ENCODE measurements at regions not wholly inside any gene's neighbourhood (a gene's known extent, or its start where the extent isn't known, plus 50 kb on each side); places are given as distances from the start of the nearest gene placed in this dataset.
"Not testable (repeated sequence)": the region's sequence is repeated elsewhere in the genome, so short reads cannot be mapped to it uniquely, and the experiment has no call there.

DNA sequence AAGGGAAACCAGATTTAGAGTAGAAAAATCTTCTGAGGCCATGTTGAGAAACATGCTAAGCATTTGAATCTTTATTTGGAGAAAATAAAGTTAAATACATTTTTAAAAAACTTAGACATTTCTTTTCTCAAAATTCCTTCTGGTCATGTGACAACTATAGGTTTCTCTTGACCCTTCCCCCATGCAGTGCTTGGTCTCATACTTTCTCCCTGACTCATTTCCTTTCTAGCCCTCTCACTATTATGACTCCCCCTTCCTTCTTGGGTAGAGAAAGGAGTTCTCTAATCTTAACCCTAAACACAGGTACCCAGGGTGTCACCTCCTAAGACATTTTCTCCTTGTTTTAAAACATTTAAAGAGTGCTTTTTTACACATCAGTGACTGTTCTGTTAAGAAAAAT lies 179.5 kb upstream of the TMEM106B start:
- Histone ChIP-seq H4K20me1 (ENCODE audit: insufficient read depth, low read length) (no peaks in the 10 kb centered on the region), H3K9me3 (replicated peaks in 1 of 2; ENCODE audit: control insufficient read depth in 1 of 2, insufficient read depth in 1 of 2, low read length in 2 of 2) (no peaks in the 10 kb centered on the region), H3K4me3 (replicated peaks in 1 of 3; ENCODE audit: low read depth in 2 of 3, low read length in 3 of 3) (no peak overlapping the region), H3K9ac (ENCODE audit: insufficient read depth, low read length, poor library complexity, severe bottlenecking) (no peak overlapping the region), H3K4me2 (replicated peaks; ENCODE audit: extremely low read depth, low read length, poor library complexity, severe bottlenecking) (no peak overlapping the region), H3K27me3 (ENCODE audit: control insufficient read depth in 2 of 2, insufficient read depth in 2 of 2, low read length in 2 of 2) (no peaks in the 10 kb centered on the region), H3K4me1 (ENCODE audit: control insufficient read depth in 1 of 2, insufficient read depth in 2 of 2, low read length in 2 of 2) (no peaks in the 10 kb centered on the region), H3K36me3 (replicated peaks in 1 of 2; ENCODE audit: control insufficient read depth in 1 of 2, insufficient read depth in 2 of 2, low read length in 2 of 2) (no peaks in the 10 kb centered on the region), H2AFZ (ENCODE audit: insufficient read depth, low read depth, low read length, poor library complexity, severe bottlenecking) (no peak overlapping the region), H3K79me2 (ENCODE audit: insufficient read depth, low read length) (no peaks in the 10 kb centered on the region), H3K27ac (ENCODE audit: low read depth in 1 of 2, low read length in 2 of 2) (no peak overlapping the region)
- Mint-ChIP-seq H3K4me1 (no peaks in the 10 kb centered on the region), H3K36me3 (no peaks in the 10 kb centered on the region), H3K9me3 (peaks cover 0 to 6% (median 4%) of the 10 kb centered on the region in 7 donors), H3K27ac (peak overlapping the region in 1 of 7 donors; percentile 23), H3K27me3 (ENCODE audit: low read depth in 3 of 3) (no peaks in the 10 kb centered on the region), H3K4me3 (no peak overlapping the region)
- intact Hi-C loops (cut with micrococcal nuclease), result no loop called here
- no peak for DNase-seq
- TF ChIP-seq CTCF (IDR thresholded peaks at IDR 0.05), result no peak

DNA sequence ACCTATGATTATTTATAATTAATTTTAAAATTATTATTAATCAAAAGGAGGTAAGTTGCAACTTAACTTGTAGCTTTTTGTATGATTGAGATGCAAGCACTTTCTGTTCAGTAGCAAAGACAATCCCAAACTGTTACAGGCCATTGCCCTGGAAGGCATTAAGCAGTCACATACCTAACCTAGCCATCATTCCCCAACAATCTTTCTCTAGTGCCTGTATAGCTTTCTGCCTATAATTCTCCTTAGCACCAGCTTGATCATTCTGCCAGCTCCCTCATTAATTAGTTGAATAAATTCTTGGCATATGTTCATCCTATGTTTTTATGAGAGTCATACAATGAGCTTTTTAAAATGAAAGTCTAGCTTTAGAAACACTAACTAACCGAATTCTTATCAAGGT lies 178.9 kb upstream of the TMEM106B start:
- Mint-ChIP-seq H3K27ac (no peak overlapping the region), H3K4me3 (no peak overlapping the region), H3K9me3 (peaks cover 0 to 6% (median 4%) of the 10 kb centered on the region in 7 donors), H3K4me1 (no peaks in the 10 kb centered on the region), H3K27me3 (ENCODE audit: low read depth in 3 of 3) (no peaks in the 10 kb centered on the region), H3K36me3 (no peaks in the 10 kb centered on the region)
- no peak overlapping the region for H3K4me2 ChIP-seq (replicated peaks; ENCODE audit: extremely low read depth, low read length, poor library complexity, severe bottlenecking)
- H4K20me1 ChIP-seq (ENCODE audit: insufficient read depth, low read length), result no peaks in the 10 kb centered on the region
- H3K27me3 ChIP-seq (ENCODE audit: control insufficient read depth in 2 of 2, insufficient read depth in 2 of 2, low read length in 2 of 2), result no peaks in the 10 kb centered on the region
- no peak overlapping the region for H3K4me3 ChIP-seq (replicated peaks in 1 of 3; ENCODE audit: low read depth in 2 of 3, low read length in 3 of 3)
- H3K27ac ChIP-seq (ENCODE audit: low read depth in 1 of 2, low read length in 2 of 2), result no peak overlapping the region
- H2AFZ ChIP-seq (ENCODE audit: insufficient read depth, low read depth, low read length, poor library complexity, severe bottlenecking), result no peak overlapping the region
- no peaks in the 10 kb centered on the region for H3K79me2 ChIP-seq (ENCODE audit: insufficient read depth, low read length)
- TF ChIP-seq CTCF (IDR thresholded peaks at IDR 0.05), result no peak
- H3K9ac ChIP-seq (ENCODE audit: insufficient read depth, low read length, poor library complexity, severe bottlenecking), result no peak overlapping the region
- H3K4me1 ChIP-seq (ENCODE audit: control insufficient read depth in 1 of 2, insufficient read depth in 2 of 2, low read length in 2 of 2), result no peaks in the 10 kb centered on the region
- H3K36me3 ChIP-seq (replicated peaks in 1 of 2; ENCODE audit: control insufficient read depth in 1 of 2, insufficient read depth in 2 of 2, low read length in 2 of 2), result no peaks in the 10 kb centered on the region
- H3K9me3 ChIP-seq (replicated peaks in 1 of 2; ENCODE audit: control insufficient read depth in 1 of 2, insufficient read depth in 1 of 2, low read length in 2 of 2), result no peaks in the 10 kb centered on the region
- intact Hi-C loops (cut with micrococcal nuclease), result no loop called here
- DNase-seq, result no peak
- no CpG with 5 or more reads among the region's 1 CpG for WGBS (ENCODE audit: insufficient coverage)

- H3K4me3 ChIP-seq (replicated peaks in 1 of 3; ENCODE audit: low read depth in 2 of 3, low read length in 3 of 3); H3K27me3 Mint-ChIP-seq (ENCODE audit: low read depth in 3 of 3); H4K20me1 ChIP-seq (ENCODE audit: insufficient read depth, low read length); H3K27ac ChIP-seq (ENCODE audit: low read depth in 1 of 2, low read length in 2 of 2); H3K4me2 ChIP-seq (replicated peaks; ENCODE audit: extremely low read depth, low read length, poor library complexity, severe bottlenecking); H3K4me3 Mint-ChIP-seq; DNase-seq; H3K27me3 ChIP-seq (ENCODE audit: control insufficient read depth in 2 of 2, insufficient read depth in 2 of 2, low read length in 2 of 2); H2AFZ ChIP-seq (ENCODE audit: insufficient read depth, low read depth, low read length, poor library complexity, severe bottlenecking); H3K36me3 ChIP-seq (replicated peaks in 1 of 2; ENCODE audit: control insufficient read depth in 1 of 2, insufficient read depth in 2 of 2, low read length in 2 of 2); H3K36me3 Mint-ChIP-seq; H3K79me2 ChIP-seq (ENCODE audit: insufficient read depth, low read length); H3K27ac Mint-ChIP-seq; H3K4me1 Mint-ChIP-seq; H3K4me1 ChIP-seq (ENCODE audit: control insufficient read depth in 1 of 2, insufficient read depth in 2 of 2, low read length in 2 of 2); H3K9me3 ChIP-seq (replicated peaks in 1 of 2; ENCODE audit: control insufficient read depth in 1 of 2, insufficient read depth in 1 of 2, low read length in 2 of 2); intact Hi-C loops (cut with micrococcal nuclease); H3K9ac ChIP-seq (ENCODE audit: insufficient read depth, low read length, poor library complexity, severe bottlenecking): not testable (repeated sequence)
- H3K9me3 Mint-ChIP-seq, result peaks cover 0 to 16% (median 6%) of the 10 kb centered on the region in 7 donors
Observed at GRCh38 chr7:12043457-12043856, 167.6 kb upstream of the TMEM106B start.
